ENCODE measurements at regions not wholly inside any gene's neighbourhood (a gene's known extent, or its start where the extent isn't known, plus 50 kb on each side); places are given as distances from the start of the nearest gene placed in this dataset.
A peak's percentile ranks its signal among the peaks of the same experiment; 100 is the strongest.

GRCh38 chr1:173422456-173422976, 54.6 kb upstream of the PRDX6 start:
- intact Hi-C loops (cut with micrococcal nuclease; ENCODE audit: unreplicated experiment): loop anchor here (5.0 to 10.0 kb wide), 3 partner anchors 265 to 492 kb away; partner anchors contain the start of genes KLHL20 and SERPINC1
- no peaks in the 10 kb centered on the region for H3K9me3 Mint-ChIP-seq (ENCODE audit: unreplicated experiment)
- no peak for DNase-seq
- TF ChIP-seq CTCF (IDR thresholded peaks at IDR 0.05; ENCODE audit: insufficient read depth in 1 of 2, low read depth in 1 of 2, low read length in 1 of 2, severe bottlenecking in 1 of 2, unreplicated experiment in 1 of 2): no peak
- H3K4me1 Mint-ChIP-seq (ENCODE audit: low read depth, unreplicated experiment): peaks cover 34% of the 10 kb centered on the region
- no TSS peak for BruUV-seq (replicated peaks)
- Histone ChIP-seq H3K36me3 (ENCODE audit: control insufficient read depth, insufficient read depth, low read length) (no peaks in the 10 kb centered on the region), H3K4me3 (ENCODE audit: low read depth, low read length) (no peak overlapping the region), H3K27me3 (replicated peaks; ENCODE audit: control insufficient read depth, insufficient read depth, low read length) (no peaks in the 10 kb centered on the region), H3K9me3 (no peaks in the 10 kb centered on the region), H3K4me1 (peaks cover 39% of the 10 kb centered on the region)
- no peaks in the 10 kb centered on the region for H3K36me3 Mint-ChIP-seq (ENCODE audit: insufficient read depth, unreplicated experiment)
- ChIA-PET CTCF (no interaction called here), POLR2A (no interaction called here)
- H3K4me3 Mint-ChIP-seq (ENCODE audit: unreplicated experiment): no peak overlapping the region
- no peaks in the 10 kb centered on the region for H3K27me3 Mint-ChIP-seq (ENCODE audit: insufficient read depth, unreplicated experiment)
- no peak overlapping the region for H3K27ac Mint-ChIP-seq (ENCODE audit: unreplicated experiment)

- H3K4me3 ChIP-seq (ENCODE audit: low read depth, low read length): no peak overlapping the region
- no peaks in the 10 kb centered on the region for H3K36me3 ChIP-seq (ENCODE audit: control insufficient read depth, insufficient read depth, low read length)
- Mint-ChIP-seq H3K36me3 (ENCODE audit: insufficient read depth, unreplicated experiment) (no peaks in the 10 kb centered on the region), H3K27me3 (ENCODE audit: insufficient read depth, unreplicated experiment) (no peaks in the 10 kb centered on the region), H3K9me3 (ENCODE audit: unreplicated experiment) (no peaks in the 10 kb centered on the region), H3K4me3 (ENCODE audit: unreplicated experiment) (no peak overlapping the region), H3K27ac (ENCODE audit: unreplicated experiment) (peak overlapping the region; percentile 8), H3K4me1 (ENCODE audit: low read depth, unreplicated experiment) (peaks cover 38% of the 10 kb centered on the region)
- H3K4me1 ChIP-seq: peaks cover 39% of the 10 kb centered on the region
- no peaks in the 10 kb centered on the region for H3K27me3 ChIP-seq (replicated peaks; ENCODE audit: control insufficient read depth, insufficient read depth, low read length)
- intact Hi-C loops (cut with micrococcal nuclease; ENCODE audit: unreplicated experiment): loop anchor here (5.0 to 10.0 kb wide), 3 partner anchors 264 to 492 kb away; partner anchors contain the start of genes KLHL20 and SERPINC1
- TF ChIP-seq CTCF (IDR thresholded peaks at IDR 0.05; ENCODE audit: insufficient read depth in 1 of 2, low read depth in 1 of 2, low read length in 1 of 2, severe bottlenecking in 1 of 2, unreplicated experiment in 1 of 2): no peak
- no peaks in the 10 kb centered on the region for H3K9me3 ChIP-seq
- BruUV-seq (replicated peaks): no TSS peak
- CTCF ChIA-PET: no interaction called here
- DNase-seq: no peak
- POLR2A ChIA-PET: no interaction called here
Measured at GRCh38 chr1:173423291-173423690, 53.8 kb upstream of the PRDX6 start.

DNA sequence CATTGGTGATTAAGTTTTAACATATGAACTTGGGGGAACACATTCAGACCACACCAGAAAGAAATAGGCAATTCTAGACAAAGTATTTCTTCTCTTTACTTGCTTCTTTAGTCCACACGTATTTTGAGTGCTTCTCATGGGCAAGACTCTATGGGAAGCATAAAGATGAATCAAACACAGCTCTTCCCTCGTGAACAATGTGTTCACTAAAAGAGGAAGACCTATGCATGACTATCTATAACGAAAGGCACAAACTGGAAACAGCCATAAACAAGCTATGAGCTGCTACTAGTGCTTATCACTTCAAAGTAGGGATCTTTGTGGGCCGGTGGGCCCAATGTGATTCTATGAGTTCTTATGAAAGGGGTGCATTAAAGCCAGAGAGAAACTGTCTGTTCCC, 53.0 kb upstream of the PRDX6 start:
- Mint-ChIP-seq H3K36me3 (ENCODE audit: insufficient read depth, unreplicated experiment) (no peaks in the 10 kb centered on the region), H3K4me1 (ENCODE audit: low read depth, unreplicated experiment) (peaks cover 41% of the 10 kb centered on the region), H3K4me3 (ENCODE audit: unreplicated experiment) (peak overlapping the region; percentile 22), H3K27me3 (ENCODE audit: insufficient read depth, unreplicated experiment) (no peaks in the 10 kb centered on the region), H3K9me3 (ENCODE audit: unreplicated experiment) (no peaks in the 10 kb centered on the region), H3K27ac (ENCODE audit: unreplicated experiment) (peak overlapping the region; percentile 80)
- intact Hi-C loops (cut with micrococcal nuclease; ENCODE audit: unreplicated experiment): loop anchor here (5.0 to 10.0 kb wide), 3 partner anchors 263 to 491 kb away; partner anchors contain the start of genes KLHL20 and SERPINC1
- no TSS peak for BruUV-seq (replicated peaks)
- no peak for DNase-seq
- Histone ChIP-seq H3K27me3 (replicated peaks; ENCODE audit: control insufficient read depth, insufficient read depth, low read length) (no peaks in the 10 kb centered on the region), H3K9me3 (no peaks in the 10 kb centered on the region), H3K36me3 (ENCODE audit: control insufficient read depth, insufficient read depth, low read length) (no peaks in the 10 kb centered on the region), H3K4me1 (peaks cover 39% of the 10 kb centered on the region), H3K4me3 (ENCODE audit: low read depth, low read length) (no peak overlapping the region)
- ChIA-PET POLR2A (no interaction called here), CTCF (no interaction called here)
- no peak for TF ChIP-seq CTCF (IDR thresholded peaks at IDR 0.05; ENCODE audit: insufficient read depth in 1 of 2, low read depth in 1 of 2, low read length in 1 of 2, severe bottlenecking in 1 of 2, unreplicated experiment in 1 of 2)
